ENCODE measurements at regions not wholly inside any gene's neighbourhood (a gene's known extent, or its start where the extent isn't known, plus 50 kb on each side); places are given as distances from the start of the nearest gene placed in this dataset.

DNA sequence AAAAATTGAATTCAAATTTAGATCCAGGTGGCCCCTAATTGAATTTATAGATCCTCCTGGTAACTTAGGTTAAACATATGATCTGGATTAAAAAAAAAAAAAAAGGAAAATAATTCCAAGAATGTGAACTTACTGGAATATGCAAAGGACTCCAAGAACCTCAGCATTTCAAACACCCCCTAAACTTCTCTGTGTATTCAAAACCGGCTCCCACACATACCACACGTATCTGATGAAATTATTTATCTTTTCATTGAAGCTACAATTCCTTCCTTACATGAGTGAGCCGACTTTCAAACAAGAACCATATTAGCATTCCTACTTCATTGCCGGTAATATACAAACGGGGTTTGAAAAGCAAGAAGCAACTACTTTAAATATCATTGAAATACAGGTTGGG, 61.4 kb upstream of the FMN2 start:
- H3K36me3 ChIP-seq = no peaks in the 10 kb centered on the region
- no peak for DNase-seq

DNA sequence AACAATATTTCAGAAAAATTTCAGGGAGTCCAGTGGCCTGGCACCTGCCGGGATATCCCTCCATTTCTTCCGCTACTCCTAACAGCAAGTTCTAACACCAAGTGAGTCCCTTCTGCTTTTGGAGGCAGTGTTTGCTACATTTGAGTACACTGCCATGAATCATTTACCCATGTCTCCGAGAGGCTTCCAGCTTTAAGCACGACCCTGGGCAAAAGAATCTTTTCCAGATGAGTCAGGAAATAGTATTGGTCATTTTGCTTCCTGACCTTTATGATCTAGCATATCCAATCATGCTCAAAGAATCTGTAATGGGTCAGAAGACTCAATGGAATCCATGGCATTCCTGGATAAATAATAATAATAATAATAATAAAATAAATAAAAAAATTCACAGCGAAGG, 60.7 kb upstream of the FMN2 start:
- no peaks in the 10 kb centered on the region for H3K27me3 ChIP-seq
- WGBS, 2 donors = 58 to 62% methylated on average over 5 of the region's 5 CpGs
- no peaks in the 10 kb centered on the region for H3K9me3 ChIP-seq
- H3K36me3 ChIP-seq = no peaks in the 10 kb centered on the region
- no peak for DNase-seq
- no peak overlapping the region for H3K4me3 ChIP-seq
- TF ChIP-seq, protein P1, sequence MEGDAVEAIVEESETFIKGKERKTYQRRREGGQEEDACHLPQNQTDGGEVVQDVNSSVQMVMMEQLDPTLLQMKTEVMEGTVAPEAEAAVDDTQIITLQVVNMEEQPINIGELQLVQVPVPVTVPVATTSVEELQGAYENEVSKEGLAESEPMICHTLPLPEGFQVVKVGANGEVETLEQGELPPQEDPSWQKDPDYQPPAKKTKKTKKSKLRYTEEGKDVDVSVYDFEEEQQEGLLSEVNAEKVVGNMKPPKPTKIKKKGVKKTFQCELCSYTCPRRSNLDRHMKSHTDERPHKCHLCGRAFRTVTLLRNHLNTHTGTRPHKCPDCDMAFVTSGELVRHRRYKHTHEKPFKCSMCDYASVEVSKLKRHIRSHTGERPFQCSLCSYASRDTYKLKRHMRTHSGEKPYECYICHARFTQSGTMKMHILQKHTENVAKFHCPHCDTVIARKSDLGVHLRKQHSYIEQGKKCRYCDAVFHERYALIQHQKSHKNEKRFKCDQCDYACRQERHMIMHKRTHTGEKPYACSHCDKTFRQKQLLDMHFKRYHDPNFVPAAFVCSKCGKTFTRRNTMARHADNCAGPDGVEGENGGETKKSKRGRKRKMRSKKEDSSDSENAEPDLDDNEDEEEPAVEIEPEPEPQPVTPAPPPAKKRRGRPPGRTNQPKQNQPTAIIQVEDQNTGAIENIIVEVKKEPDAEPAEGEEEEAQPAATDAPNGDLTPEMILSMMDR (IDR thresholded peaks at IDR 0.05) = no peak
- no peak for TF ChIP-seq POLR2A (IDR thresholded peaks at IDR 0.05)
- no peak overlapping the region for H3K27ac ChIP-seq
- intact Hi-C loops (cut with DNase I) = no loop called here
- H3K4me1 ChIP-seq = no peaks in the 10 kb centered on the region

More for the DNA sequence above, 61.4 kb upstream of the FMN2 start:
- no peak overlapping the region for H3K4me3 ChIP-seq
- H3K27ac ChIP-seq = no peak overlapping the region
- WGBS, 2 donors = 58 to 66% methylated on average over 5 of the region's 5 CpGs
- H3K9me3 ChIP-seq = no peaks in the 10 kb centered on the region
- no peaks in the 10 kb centered on the region for H3K4me1 ChIP-seq
- intact Hi-C loops (cut with DNase I) = no loop called here
- no peaks in the 10 kb centered on the region for H3K27me3 ChIP-seq
- TF ChIP-seq, protein P1 (IDR thresholded peaks at IDR 0.05) = no peak

DNA sequence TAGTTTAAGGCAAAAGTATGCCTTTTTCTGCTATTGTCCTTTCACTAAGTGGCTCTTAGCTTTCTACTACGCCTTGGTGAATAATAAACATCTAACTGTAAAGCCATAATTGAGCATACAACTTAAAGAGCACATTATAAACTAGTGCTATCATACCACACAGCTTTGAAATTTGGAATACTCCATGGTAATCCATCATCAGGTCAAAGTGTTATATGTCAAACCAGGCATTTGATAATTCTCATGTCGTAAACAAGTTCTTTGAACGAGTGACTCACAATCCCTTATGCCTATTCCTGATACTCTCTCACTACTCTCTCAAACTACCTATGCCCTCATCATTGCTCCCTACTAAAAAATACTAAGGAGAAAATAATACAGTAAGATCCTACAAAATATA, 60.3 kb upstream of the FMN2 start:
- WGBS, 2 donors = 70 to 84% methylated on average over 3 of the region's 3 CpGs
- Histone ChIP-seq H3K27ac (no peak overlapping the region), H3K27me3 (no peaks in the 10 kb centered on the region), H3K36me3 (no peaks in the 10 kb centered on the region), H3K9me3 (no peaks in the 10 kb centered on the region), H3K4me3 (no peak overlapping the region), H3K4me1 (no peaks in the 10 kb centered on the region)
- TF ChIP-seq POLR2A (IDR thresholded peaks at IDR 0.05) = no peak
- TF ChIP-seq, protein P1 (IDR thresholded peaks at IDR 0.05) = no peak
- intact Hi-C loops (cut with DNase I) = no loop called here
- no peak for DNase-seq

DNA sequence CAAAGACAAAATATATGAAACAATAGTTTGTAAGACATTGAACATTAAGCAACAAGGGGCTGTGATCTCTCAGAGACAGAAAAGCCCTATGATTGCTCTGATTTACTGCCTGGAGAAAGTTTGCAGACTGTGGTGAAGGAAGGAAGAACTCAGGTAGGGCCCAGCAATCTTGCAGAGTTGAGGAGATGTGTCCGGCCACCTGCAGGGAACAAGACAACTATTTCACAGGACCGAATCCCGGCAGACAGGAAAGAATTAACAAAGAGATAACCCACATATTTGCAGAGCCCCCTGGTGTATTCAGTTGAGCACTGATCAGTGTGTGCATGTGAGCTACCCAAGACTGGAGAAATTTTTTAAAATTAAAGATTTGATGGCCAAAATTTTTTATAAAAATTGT, 58.3 kb upstream of the FMN2 start:
- intact Hi-C loops (cut with DNase I) = no loop called here
- no peak for DNase-seq
- no peak overlapping the region for H3K4me3 ChIP-seq
- WGBS, 2 donors = 26 to 38% methylated on average over 3 of the region's 3 CpGs
- H3K9me3 ChIP-seq = no peaks in the 10 kb centered on the region
- H3K4me1 ChIP-seq = no peaks in the 10 kb centered on the region
- TF ChIP-seq, protein P1 (IDR thresholded peaks at IDR 0.05) = no peak
- TF ChIP-seq POLR2A (IDR thresholded peaks at IDR 0.05) = no peak
- no peak overlapping the region for H3K27ac ChIP-seq
- no peaks in the 10 kb centered on the region for H3K36me3 ChIP-seq
- H3K27me3 ChIP-seq = no peaks in the 10 kb centered on the region

DNA sequence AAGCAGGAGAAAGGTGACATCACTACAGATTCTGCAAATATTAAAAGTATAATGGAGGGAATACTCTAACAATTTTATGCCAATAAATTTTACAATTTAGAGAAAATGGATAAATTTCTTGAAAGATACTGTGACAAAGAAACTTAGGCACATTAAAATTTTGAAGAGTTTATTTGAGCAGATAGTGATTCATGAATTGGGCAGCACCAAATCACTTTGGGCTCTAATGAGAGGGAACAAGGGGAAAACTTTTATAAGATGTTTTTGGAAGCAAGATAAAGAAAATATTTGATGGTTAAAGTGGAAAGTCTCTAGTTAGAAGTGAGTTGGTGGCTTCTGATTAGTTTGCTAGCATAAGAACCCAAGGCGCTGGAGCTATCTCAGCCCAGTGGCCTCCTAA, 55.2 kb upstream of the FMN2 start:
- 87 to 100% methylated on average over 1 of the region's 1 CpG for WGBS, 2 donors
- Histone ChIP-seq H3K27me3 (no peaks in the 10 kb centered on the region), H3K27ac (no peak overlapping the region), H3K36me3 (no peaks in the 10 kb centered on the region), H3K4me1 (no peaks in the 10 kb centered on the region), H3K4me3 (no peak overlapping the region), H3K9me3 (no peaks in the 10 kb centered on the region)
- intact Hi-C loops (cut with DNase I) = no loop called here
- TF ChIP-seq, protein P1 (IDR thresholded peaks at IDR 0.05) = no peak
- TF ChIP-seq POLR2A (IDR thresholded peaks at IDR 0.05) = no peak
- no peak for DNase-seq

All from esophagus squamous epithelium (tissue), 5 donors.